OCI-LY7 (cell line): ENCODE measurements at regions not wholly inside any gene's neighbourhood (a gene's known extent, or its start where the extent isn't known, plus 50 kb on each side); places are given as distances from the start of the nearest gene placed in this dataset.

Source experiments
- EZH2phosphoT487 ChIP-seq: fragments of 200-600 bp; sonication (generic); IDR thresholded peaks from 2 replicates; pipeline ENCODE4 v1.6.1; 2018; ENCODE audit warnings: low read depth, borderline replicate concordance, mild to moderate bottlenecking, mixed run types, antibody characterized with exemption, low read length, moderate library complexity, mixed read lengths
- TF ChIP-seq, protein P1 (sequence below): fragments of 200-600 bp; sonication (generic); conservative IDR thresholded peaks from 2 replicates; pipeline ENCODE4 v1.5.1; 2014; ENCODE audit warnings: mild to moderate bottlenecking, antibody characterized with exemption, low read length, moderate library complexity, mixed read lengths

DNA sequence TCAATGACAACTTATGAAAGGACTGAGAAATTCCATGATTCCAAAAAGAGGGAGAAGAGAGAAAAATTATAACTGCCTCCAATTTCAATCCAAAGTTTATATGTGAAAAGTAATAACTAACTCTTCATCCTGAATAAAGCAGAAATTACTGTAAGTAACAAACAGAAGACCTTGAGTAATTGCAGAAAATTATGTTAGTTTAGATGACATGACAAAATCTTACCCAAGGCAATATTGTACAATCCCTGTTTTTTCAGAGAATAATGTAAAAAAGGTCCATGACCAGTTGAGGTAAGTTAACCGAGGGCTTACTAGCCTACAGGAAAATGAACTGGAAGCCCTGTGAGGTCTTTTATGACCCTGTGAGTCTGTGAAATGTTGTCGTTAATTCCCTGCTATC lies 949.5 kb upstream of the SOX9 start:
- TF ChIP-seq, protein P1, sequence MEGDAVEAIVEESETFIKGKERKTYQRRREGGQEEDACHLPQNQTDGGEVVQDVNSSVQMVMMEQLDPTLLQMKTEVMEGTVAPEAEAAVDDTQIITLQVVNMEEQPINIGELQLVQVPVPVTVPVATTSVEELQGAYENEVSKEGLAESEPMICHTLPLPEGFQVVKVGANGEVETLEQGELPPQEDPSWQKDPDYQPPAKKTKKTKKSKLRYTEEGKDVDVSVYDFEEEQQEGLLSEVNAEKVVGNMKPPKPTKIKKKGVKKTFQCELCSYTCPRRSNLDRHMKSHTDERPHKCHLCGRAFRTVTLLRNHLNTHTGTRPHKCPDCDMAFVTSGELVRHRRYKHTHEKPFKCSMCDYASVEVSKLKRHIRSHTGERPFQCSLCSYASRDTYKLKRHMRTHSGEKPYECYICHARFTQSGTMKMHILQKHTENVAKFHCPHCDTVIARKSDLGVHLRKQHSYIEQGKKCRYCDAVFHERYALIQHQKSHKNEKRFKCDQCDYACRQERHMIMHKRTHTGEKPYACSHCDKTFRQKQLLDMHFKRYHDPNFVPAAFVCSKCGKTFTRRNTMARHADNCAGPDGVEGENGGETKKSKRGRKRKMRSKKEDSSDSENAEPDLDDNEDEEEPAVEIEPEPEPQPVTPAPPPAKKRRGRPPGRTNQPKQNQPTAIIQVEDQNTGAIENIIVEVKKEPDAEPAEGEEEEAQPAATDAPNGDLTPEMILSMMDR = no peak
- no peak for TF ChIP-seq EZH2phosphoT487
